BE2C (cell line): ENCODE measurements at regions not wholly inside any gene's neighbourhood (a gene's known extent, or its start where the extent isn't known, plus 50 kb on each side); places are given as distances from the start of the nearest gene placed in this dataset.
"Not testable (repeated sequence)": the region's sequence is repeated elsewhere in the genome, so short reads cannot be mapped to it uniquely, and the experiment has no call there.

Source experiments
- DNase-seq: peaks from one replicate; pipeline ENCODE4 v3.0.0-alpha.2; 2020
- H3K27me3 ChIP-seq: fragments of 250-450 bp; sonication (Bioruptor Pico); 2 replicates; pipeline ENCODE4 v1.5.1; 2020; ENCODE audit warnings: mild to moderate bottlenecking
- H3K36me3 ChIP-seq: fragments of 250-450 bp; sonication (Bioruptor Pico); 2 replicates; pipeline ENCODE4 v1.5.1; 2020; ENCODE audit warnings: mild to moderate bottlenecking
- H3K4me1 ChIP-seq: fragments of 250-450 bp; sonication (Bioruptor Pico); 2 replicates; pipeline ENCODE4 v1.5.1; 2020
- H3K4me3 ChIP-seq: 2 replicates; pipeline ENCODE4 v1.5.1; 2011; ENCODE audit warnings: low read depth, low read length
- H3K9me3 ChIP-seq: fragments of 250-450 bp; sonication (Bioruptor Pico); 2 replicates; pipeline ENCODE4 v1.5.1; 2020
- TF ChIP-seq, protein P1 (sequence below): IDR thresholded peaks from 2 replicates; pipeline ENCODE4 v1.5.1; 2012; ENCODE audit warnings: mild to moderate bottlenecking, low read depth, low read length

DNA sequence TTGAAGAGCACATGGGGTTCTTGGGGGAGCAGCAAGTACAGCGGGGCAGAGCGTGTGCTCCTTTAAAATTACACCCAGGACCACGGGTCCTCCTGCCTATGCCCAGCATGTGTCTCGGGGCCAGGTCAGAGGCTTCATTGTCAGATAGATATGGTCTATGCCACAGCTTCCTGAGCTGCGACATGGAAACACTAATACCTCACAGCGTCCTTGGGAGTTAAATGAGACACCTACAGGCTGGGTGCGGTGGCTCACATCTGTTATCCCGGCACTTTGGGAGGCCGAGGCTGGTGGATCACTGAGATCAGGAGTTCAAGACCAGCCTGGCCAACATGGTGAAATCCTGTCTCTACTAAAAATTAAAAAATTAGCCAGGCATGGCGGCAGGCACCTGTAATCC, 110.8 kb upstream of the ATL2 start:
- Histone ChIP-seq H3K4me3 (no peak overlapping the region), H3K27me3 (no peaks in the 10 kb centered on the region), H3K4me1 (peaks cover 5% of the 10 kb centered on the region), H3K9me3 (no peaks in the 10 kb centered on the region), H3K36me3 (no peaks in the 10 kb centered on the region)
- DNase-seq, result no peak
- TF ChIP-seq, protein P1, sequence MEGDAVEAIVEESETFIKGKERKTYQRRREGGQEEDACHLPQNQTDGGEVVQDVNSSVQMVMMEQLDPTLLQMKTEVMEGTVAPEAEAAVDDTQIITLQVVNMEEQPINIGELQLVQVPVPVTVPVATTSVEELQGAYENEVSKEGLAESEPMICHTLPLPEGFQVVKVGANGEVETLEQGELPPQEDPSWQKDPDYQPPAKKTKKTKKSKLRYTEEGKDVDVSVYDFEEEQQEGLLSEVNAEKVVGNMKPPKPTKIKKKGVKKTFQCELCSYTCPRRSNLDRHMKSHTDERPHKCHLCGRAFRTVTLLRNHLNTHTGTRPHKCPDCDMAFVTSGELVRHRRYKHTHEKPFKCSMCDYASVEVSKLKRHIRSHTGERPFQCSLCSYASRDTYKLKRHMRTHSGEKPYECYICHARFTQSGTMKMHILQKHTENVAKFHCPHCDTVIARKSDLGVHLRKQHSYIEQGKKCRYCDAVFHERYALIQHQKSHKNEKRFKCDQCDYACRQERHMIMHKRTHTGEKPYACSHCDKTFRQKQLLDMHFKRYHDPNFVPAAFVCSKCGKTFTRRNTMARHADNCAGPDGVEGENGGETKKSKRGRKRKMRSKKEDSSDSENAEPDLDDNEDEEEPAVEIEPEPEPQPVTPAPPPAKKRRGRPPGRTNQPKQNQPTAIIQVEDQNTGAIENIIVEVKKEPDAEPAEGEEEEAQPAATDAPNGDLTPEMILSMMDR, result no peak

DNA sequence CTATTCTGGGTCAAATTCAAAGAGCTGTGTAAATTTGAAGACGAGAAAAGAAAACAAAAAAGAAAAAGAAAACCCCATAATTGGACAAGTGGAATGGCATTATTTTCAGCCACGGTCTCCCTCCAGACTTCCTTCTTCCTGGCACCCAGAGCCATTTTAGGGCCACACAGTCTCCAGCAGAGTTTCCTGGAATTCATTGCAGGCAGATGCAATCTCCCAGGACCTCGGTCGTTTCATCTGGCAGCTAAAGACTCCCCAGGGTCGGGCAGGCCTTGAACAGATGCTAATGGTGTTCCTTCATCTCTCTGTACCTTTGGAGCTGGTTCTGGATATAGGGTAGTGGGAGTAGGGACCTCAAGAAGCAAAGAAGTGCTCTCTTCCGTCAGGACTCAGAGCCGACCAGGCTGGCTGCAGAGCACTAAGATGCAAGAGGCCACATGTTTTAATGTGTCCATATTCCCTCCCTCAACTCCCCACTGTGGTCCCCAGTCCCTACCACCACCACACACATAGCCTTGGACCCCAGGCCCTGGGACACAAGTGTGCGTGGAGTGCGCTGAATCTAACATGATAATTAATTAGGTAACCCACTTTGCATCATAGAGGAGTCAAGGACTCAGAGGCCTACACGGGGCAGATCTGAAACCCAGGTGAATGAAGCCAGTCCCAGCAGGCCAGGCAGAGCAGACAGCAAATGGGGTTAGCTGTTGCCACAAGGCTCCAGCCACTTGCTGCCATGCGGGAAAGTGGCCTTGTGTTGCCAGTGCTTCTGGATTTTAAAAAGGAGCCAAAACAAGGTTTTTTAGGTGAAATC, 109.3 kb upstream of the ATL2 start:
- Histone ChIP-seq H3K36me3 (no peaks in the 10 kb centered on the region), H3K27me3 (no peaks in the 10 kb centered on the region), H3K4me3 (no peak overlapping the region), H3K4me1 (peaks cover 5% of the 10 kb centered on the region), H3K9me3 (no peaks in the 10 kb centered on the region)
- TF ChIP-seq, protein P1, result no peak
- no peak for DNase-seq

DNA sequence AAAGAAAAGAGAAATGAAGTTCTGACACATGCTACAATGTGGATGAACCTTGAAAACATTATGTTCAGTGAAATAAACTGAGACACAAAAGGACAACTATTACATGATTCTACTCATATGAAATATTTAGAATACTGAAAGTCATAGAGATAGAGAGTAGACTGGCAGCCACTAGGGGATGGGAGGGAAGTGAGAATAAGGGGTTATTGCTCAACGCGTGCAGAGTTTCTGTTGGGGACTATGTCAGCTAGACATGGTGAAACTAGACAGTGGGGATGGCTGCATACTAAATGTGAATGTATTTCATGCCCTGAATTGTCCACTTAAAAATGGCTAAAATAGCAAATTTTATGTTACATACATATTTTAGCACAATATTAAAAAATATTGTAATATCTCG, 108.7 kb upstream of the ATL2 start:
- DNase-seq, result no peak
- Histone ChIP-seq H3K4me1 (peaks cover 5% of the 10 kb centered on the region), H3K4me3 (no peak overlapping the region), H3K9me3 (no peaks in the 10 kb centered on the region), H3K27me3 (no peaks in the 10 kb centered on the region), H3K36me3 (no peaks in the 10 kb centered on the region)
- TF ChIP-seq, protein P1, result no peak

DNA sequence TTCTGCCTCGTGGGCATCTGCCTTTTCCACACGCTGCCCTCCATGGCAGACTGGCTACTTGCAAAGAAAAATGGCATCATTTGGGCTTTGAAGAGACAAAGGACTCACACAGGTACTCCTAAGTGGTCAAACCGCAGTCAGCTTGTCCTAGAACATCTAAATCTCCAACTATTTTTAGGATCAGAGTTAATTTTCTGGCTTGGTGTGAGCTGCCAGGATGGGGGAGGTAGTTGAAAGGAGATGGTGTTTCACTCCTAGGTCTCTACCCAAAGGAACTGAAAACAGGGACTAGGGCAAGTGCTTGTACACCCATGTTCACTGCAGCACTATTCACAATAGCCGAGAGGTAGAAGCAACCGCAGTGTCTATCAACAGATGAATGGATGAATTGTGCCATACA, 107.9 kb upstream of the ATL2 start:
- Histone ChIP-seq H3K4me3 (no peak overlapping the region), H3K4me1 (peaks cover 5% of the 10 kb centered on the region)
- TF ChIP-seq, protein P1, result no peak

DNA sequence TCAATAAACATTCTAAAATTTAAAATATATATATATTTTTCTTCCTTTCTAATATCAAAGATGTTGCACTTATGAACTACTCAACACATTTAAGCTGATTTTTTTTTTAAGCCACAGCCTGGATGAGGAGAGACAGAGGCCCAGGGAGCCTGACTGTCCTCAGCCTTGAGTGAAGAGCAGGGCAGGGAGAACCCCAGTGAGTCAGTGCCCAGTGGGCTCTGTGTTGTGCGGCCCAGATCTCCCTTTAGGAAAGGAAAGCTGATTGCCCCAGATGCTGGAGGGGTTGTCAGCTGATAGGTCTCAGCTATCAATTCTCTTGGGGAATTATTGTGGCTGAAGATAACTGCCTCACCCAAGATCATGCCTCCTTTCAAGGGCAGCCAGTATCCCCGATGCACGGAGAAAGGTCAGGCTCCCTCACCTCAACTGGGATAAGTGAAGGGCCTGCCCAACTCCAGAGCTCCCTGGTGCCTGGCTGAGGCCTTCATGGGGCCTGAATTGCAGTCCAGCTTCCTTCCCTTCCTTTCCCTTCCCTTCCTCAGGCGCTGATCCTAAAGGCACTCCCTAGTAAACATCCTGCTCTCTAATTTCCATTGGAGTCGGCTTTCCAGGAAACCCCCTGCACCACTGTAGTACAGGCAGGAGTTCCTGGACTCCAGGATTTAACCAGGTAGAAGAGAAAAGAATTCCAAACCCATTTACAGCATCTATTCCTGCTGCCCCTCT, 106.9 kb upstream of the ATL2 start:
- no peaks in the 10 kb centered on the region for H3K9me3 ChIP-seq
- H3K4me1 ChIP-seq, result peaks cover 5% of the 10 kb centered on the region
- H3K36me3 ChIP-seq, result no peaks in the 10 kb centered on the region
- no peaks in the 10 kb centered on the region for H3K27me3 ChIP-seq
- DNase-seq, result no peak
- TF ChIP-seq, protein P1, result no peak
- H3K4me3 ChIP-seq, result no peak overlapping the region

More for the DNA sequence above, 107.9 kb upstream of the ATL2 start:
- Histone ChIP-seq H3K27me3 (no peaks in the 10 kb centered on the region), H3K9me3 (no peaks in the 10 kb centered on the region), H3K36me3 (no peaks in the 10 kb centered on the region)
- no peak for DNase-seq

DNA sequence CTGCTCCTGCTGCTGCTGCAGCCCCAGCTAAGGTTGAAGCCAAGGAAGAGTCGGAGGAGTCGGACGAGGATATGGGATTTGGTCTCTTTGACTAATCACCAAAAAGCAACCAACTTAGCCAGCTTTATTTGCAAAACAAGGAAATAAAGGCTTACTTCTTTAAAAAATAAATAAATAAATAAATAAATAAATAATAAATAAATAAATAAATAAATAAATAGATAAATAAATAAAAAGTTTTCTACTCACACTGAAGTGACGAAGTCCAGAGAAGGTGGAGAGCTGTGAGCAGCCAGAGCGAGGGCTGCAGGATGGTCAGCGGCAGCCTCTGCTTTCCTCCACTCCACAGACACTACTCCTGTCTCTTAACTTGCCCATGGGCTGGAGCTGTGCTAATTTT, 105.6 kb upstream of the ATL2 start:
- H3K4me3 ChIP-seq, H3K36me3 ChIP-seq, H3K27me3 ChIP-seq, H3K4me1 ChIP-seq, H3K9me3 ChIP-seq, DNase-seq: not testable (repeated sequence)
